Left lobe of liver (tissue), 2 donors: ENCODE measurements at regions not wholly inside any gene's neighbourhood (a gene's known extent, or its start where the extent isn't known, plus 50 kb on each side); places are given as distances from the start of the nearest gene placed in this dataset.
"Not testable (repeated sequence)": the region's sequence is repeated elsewhere in the genome, so short reads cannot be mapped to it uniquely, and the experiment has no call there.

Experiments used
- ATAC-seq: fragments of 200-7000 bp; cut with Tn5 transposase; one replicate; pipeline ENCODE4 v1.9.1; 2020; ENCODE audit warnings: mild to moderate bottlenecking, moderate library complexity
- DNase-seq: peaks from one replicate; pipeline ENCODE4 v3.0.0-alpha.2; 2020; ENCODE audit warnings: low spot score
- donor health status: DM: no; HTN: no; CAD: no; lungs with moderate emphysema.
- donor health status: DM: no; HTN: yes; CAD: no.

DNA sequence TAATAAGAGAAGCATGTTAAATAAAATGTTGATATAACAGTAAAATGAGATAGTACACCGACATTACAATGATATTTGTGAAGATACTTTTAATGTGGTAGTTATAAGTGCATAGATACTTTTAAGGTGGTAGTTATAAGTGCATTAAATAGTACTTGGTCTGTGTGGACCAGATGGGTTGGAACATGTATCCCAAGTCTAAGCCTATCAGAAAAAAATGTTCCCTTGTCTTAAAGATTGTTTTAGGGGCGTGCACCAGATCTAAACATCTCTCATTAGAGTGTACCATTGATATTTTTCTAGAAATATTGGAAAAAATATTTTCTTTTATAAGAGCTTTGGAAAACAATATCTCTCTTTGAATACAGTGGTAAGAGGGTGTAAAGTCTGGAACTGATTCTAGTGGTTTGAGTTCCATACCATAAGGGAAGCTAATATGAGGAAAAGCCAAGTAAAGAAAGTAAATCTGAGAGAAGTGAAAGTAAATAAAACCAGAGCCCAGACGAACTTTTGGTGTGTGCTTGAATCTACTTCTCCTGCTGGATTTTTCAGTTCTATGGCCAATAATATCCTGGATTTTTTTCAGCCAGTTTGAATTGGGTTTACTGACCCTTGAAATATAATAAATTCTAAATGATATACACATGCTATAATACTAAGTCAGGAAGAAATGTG, 175.3 kb downstream of the MBL2 start:
- no peak for DNase-seq
- ATAC-seq, result no peak

DNA sequence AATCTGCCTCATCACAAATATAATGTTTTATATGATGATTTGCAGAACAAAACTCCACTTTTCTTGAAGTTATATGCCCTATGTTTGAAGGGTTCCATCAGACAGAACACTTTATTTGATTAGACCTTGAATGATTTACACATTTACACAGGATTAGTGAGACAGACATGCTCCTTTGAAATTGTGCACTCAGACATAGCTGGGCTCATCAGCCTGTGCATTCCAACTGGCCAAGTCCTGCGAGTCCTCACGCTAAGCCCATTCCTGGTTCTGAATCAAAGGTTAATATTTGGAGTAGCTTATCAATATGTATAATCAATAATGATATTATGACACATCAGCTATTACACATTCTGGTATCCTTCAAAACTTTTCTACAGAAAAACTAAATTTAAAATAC, 173.6 kb downstream of the MBL2 start:
- DNase-seq (no peak), ATAC-seq (no peak)

DNA sequence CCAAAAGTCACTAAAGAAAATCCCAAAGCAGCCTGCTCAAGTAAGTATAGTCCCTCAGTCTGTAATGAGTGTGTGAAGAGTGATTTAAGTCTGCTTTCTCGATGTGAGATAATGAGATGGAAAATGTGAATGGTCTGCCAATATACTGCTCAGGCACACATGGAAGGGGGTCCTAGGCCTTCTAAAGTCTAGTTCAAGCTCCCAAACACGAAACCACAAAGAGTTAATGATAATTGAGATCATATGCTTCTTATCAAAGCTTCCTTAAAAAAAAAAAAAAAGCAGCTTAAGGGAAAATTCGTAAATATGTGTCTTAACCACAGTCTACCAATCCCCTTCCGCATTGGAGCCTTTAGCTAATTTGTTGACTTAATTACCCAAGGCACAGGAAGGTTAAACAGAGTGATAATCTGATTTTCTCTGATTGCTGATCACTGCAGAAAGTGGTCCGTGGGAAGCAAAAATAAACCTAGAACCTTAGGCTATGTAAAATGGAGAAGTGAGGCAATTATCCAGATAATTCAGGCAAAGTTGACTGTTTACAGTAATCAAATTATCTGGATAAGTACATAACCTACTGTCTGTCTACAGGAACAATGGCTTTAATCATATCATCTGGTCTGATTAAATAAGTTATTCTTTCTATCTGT, 172.9 kb downstream of the MBL2 start:
- ATAC-seq, result no peak
- no peak for DNase-seq

DNA sequence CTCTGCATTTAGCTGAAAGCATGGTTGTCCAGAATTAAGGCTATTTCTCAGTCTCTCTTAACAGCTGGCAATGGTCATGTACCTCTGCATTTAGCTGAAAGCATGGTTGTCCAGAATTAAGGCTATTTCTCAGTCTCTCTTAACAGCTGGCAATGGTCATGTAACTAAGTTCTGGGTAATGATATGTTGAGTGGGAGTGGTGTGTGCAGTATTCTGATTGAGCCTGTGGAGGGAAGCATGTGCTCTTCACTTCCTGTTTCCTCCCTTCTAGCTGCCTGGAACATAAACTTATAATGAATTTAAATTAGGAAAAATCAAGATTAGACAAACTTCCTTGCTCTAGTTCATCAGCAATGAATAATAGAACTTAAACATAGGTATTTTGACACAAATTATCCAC, 168.5 kb downstream of the MBL2 start:
- ATAC-seq, DNase-seq: not testable (repeated sequence)

DNA sequence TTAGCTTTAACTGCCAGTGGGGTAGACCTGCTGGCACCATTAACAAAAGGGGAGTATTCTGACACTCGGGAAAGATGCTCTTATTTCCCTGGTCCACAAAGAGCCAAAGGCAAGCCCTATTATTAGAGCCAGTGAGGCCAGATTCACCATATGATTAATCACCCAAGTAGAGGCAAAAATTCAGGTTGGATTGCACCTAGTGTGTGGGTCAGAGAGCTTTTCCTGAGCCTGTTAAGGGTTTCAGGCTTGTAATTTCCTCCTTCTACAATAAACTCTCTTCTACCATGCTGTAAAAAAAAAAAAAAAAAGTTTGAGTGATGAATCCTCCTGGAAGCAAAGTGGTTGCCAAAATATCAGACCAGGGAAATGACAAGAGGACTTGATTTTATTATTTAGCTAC, 163.5 kb downstream of the MBL2 start:
- DNase-seq (no peak), ATAC-seq (no peak)

- no peak for DNase-seq
- no peak for ATAC-seq
Measured at GRCh38 chr10:52609626-52610240, 162.9 kb downstream of the MBL2 start.

DNA sequence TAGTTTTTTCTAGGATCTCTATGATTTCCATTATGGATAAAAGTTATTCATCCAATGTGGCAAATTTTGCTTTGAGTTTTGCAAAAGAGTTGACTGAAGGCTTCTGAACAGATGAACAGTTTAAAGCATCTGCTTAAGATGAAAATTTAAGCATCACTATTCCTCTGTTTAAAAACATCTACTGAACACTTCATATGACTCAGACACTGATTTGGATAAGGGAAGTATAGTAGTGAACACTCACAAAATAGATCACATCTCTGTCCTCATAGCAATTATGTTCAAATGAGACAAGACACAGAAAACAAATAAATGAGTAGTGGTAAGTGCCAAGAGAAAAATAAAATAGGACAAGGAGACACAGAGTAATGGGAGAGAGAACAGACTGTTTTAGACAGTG, 157.3 kb downstream of the MBL2 start:
- no peak for ATAC-seq
- DNase-seq, result no peak

DNA sequence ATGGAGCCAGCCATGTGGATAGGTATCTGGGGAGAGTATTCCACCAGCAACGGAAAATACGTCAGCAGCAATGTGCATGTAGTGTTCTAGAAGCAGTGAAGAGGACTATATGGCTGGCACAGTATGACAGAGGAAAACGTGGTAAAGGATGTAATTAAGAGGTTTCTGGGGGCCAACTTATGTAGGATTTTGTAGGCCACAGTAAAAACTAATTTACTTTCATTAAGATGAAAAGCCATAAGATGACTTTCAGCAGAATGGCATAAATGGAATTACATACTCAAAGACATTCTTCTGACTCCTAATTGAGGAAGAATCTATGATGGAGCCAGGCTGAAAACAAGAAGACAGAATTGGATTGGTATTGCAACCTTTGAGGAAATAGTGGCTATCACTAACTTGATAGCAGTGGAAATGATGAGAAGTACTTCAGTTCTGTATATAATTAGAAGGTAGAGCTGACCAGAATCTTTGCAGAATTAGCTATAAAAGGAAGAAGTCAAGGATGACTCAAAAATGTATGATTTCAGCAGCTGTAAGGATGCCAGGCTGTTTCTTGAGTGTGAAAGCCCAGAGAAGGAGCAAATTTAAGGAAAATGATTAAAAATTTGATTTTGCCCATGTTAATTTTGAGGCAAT, 156.7 kb downstream of the MBL2 start:
- DNase-seq, result no peak
- ATAC-seq, result no peak

- ATAC-seq, result no peak
- no peak for DNase-seq
Measured at GRCh38 chr10:52616395-52616764, 156.2 kb downstream of the MBL2 start.

GRCh38 chr10:52617346-52617745, 155.2 kb downstream of the MBL2 start:
- ATAC-seq, result no peak

DNA sequence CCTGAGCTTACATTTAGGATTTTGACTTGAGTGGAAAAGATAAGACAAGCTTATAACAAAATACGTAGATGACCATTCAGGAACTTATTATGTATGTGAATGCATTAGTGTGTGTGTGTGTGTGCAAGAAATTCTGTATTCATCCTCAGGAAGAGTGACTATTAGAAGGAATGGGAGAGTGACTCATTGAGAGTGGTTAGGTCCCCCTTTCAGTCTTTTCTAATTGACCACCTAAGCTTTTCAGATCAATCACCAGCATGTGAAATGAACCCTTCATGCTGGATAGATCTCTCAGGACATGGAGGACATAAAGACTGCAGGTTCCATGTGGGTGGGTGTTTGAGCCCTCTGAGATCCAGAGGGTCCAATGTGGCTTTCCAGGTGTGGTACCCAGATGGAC, 153.5 kb downstream of the MBL2 start:
- DNase-seq, result no peak
- no peak for ATAC-seq

More at GRCh38 chr10:52617346-52617745, 155.2 kb downstream of the MBL2 start:
- DNase-seq, result no peak

DNA sequence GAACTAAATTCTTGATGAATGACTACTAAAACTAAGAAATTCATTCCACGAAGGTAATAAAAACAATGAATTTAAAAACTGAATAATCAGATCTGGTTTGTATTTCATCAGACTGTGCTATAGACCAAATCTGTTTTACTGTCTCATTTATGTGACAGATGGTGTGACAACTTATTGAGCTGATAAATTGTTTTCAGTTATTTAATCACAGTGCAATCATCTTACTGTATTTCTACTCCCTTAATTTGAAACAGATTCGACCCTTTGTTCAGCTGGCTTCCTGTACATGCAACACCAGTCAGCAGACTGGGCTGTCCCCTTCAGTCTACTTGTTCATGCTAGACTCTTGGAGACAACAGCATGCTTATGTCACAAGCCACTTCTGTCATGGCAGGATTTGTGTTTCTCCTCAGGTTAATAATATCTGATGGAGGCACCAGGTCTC, 150.9 kb downstream of the MBL2 start:
- ATAC-seq, result no peak
- no peak for DNase-seq

- ATAC-seq (no peak), DNase-seq (no peak)
Measured at GRCh38 chr10:52623761-52624160, 148.8 kb downstream of the MBL2 start.

DNA sequence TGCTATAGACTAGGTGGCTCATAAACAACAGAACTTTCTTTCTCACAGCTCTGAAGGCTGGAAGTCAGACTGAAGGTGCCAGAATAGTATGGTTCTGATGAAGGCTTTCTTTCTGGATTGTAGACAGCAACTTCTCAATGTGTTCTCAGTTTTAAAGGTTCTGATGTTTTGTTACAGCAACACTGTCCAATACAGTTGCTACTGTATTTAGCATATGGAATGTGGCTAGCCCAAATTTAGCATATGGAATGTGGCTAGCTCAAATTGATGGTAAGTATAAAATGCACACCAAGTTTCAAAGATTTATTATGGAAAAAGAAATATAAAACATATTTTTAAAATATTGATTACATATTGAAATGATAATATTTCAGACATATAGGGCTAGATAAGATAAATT, 145.3 kb downstream of the MBL2 start:
- ATAC-seq, result no peak
- DNase-seq, result no peak

- DNase-seq (no peak), ATAC-seq (no peak)
Measured at GRCh38 chr10:52631146-52631545, 141.4 kb downstream of the MBL2 start.

DNA sequence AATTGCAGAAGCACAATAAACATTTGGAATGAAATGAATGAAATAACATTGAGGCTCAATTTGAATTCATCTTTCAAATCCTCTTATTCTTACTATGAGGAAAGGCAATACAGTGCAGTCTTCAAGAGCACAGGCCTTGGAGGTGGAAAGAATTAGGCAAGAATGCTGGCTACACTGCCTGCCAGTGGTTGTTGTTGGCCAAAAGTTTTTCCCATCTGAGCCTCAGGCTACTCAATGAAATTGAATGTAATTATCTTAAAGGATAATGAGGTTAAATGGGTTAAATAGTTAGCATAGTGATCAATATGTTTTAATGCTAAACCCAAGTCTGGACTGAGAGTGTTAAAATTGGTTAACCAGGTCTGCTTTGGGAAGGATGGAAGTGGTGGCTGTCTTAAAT, 140.9 kb downstream of the MBL2 start:
- DNase-seq, result no peak
- ATAC-seq, result no peak

DNA sequence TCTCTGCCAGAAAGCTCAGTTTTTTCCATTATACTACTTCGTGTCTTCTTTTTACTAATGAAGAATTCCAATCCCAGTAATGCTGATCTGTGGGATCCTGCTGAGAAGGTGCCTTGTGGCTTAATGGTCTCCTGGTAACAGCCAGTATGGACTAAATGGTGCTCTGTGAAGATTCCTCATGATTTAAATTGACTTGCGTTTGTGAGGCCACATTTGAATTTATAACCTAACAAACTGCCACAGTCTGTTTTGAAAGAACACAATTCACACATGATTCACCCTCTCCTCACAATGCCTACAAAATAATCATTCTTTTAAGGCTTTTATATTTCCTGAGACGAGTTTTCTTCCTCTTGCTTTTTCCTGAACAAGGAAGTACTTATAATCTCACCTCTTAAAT, 140.0 kb downstream of the MBL2 start:
- ATAC-seq, result no peak
- no peak for DNase-seq

DNA sequence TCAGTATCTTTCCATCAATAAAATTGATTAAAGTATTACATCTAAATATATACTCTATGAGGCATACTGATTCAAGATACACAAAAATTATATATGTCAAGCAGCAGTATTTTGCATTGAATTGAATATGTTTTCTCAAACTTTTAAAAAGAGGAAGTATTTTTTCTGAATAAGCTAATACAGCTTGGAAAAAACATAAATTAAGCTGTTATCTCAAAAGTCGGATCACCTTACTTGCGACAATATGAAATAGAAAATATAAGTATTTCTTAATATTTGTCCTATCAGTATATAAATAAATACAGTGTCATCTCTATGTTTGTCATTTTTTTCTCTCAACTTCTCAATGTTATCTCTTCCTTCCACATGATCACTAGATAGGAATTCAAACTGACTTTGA, 139.3 kb downstream of the MBL2 start:
- ATAC-seq (no peak), DNase-seq (no peak)

GRCh38 chr10:52635651-52636050, 136.9 kb downstream of the MBL2 start:
- ATAC-seq, result no peak

GRCh38 chr10:52636874-52637273, 135.7 kb downstream of the MBL2 start:
- DNase-seq, result no peak
- ATAC-seq, result no peak

More at GRCh38 chr10:52635651-52636050, 136.9 kb downstream of the MBL2 start:
- no peak for DNase-seq

- no peak for DNase-seq
- no peak for ATAC-seq
Measured at GRCh38 chr10:52637592-52637991, 135.0 kb downstream of the MBL2 start.

DNA sequence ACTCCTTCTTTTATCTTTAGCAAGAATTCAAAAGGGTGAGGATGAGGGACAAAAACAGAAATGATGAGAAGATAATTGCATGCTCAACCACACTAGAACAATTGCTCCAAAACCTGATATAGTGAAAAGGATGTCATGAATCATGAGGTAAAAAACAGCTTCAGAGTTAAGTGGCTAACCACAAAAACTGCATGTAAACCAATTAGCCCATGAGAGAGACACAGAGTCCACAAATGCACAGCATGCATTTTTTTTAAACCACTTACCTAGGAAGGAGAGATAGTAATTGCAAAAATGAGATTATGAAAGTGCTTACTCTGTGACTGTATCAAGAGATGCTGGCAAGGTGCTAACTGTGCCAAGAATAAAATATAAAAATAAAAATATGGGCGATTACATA, 132.9 kb downstream of the MBL2 start:
- DNase-seq (no peak), ATAC-seq (no peak)
